ENCODE measurements at regions not wholly inside any gene's neighbourhood (a gene's known extent, or its start where the extent isn't known, plus 50 kb on each side); places are given as distances from the start of the nearest gene placed in this dataset.
"Not testable (repeated sequence)": the region's sequence is repeated elsewhere in the genome, so short reads cannot be mapped to it uniquely, and the experiment has no call there.

- Histone ChIP-seq H3K4me1 (ENCODE audit: control insufficient read depth, insufficient read depth, low read length) (no peaks in the 10 kb centered on the region), H3K4me3 (ENCODE audit: low read length) (no peak overlapping the region), H3K36me3 (ENCODE audit: control insufficient read depth, insufficient read depth, low read length, severe bottlenecking) (no peaks in the 10 kb centered on the region), H3K9ac (ENCODE audit: low read length) (no peak overlapping the region), H3K27me3 (replicated peaks; ENCODE audit: control insufficient read depth, insufficient read depth, low read length) (no peaks in the 10 kb centered on the region), H3K9me3 (ENCODE audit: control insufficient read depth, low read length) (no peaks in the 10 kb centered on the region)
- DNase-seq (ENCODE audit: low read depth) = no peak
Measured at GRCh38 chr17:53264730-53265129, 558.0 kb upstream of the KIF2B start.

DNA sequence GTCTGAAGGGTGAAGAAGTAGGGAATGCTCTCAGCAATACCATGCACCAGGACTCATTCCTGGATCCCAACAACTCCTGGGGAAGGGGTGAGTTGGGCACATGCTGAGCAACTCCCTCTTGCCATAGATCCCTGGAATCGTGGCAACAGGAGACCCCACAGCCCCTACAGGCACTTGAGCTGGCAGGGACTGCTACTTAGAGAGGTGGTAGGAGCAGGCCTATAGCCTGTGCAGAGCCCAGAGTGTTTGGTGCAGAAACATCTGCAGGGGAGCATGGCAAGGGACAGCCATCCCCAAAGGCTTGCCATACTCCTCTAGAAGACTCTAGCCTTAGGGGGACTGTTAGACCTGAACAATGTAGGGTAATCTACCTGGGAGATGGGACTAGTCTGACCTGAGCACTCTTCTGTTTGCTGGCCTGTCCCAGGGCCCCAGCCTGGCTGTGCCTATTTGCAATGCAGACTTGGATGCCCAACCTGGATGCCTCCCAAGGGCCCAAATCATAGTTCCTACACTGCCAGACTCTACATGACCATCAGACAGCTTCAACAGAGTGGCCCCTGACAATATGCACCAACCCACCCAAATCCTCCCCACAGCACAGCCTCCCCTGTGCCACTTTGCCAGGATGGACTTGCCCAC lies 568.6 kb upstream of the KIF2B start:
- H3K9me3 ChIP-seq (ENCODE audit: control insufficient read depth, low read length) = peaks cover 4% of the 10 kb centered on the region
- no peaks in the 10 kb centered on the region for H3K36me3 ChIP-seq (ENCODE audit: control insufficient read depth, insufficient read depth, low read length, severe bottlenecking)
- H3K4me3 ChIP-seq (ENCODE audit: low read length) = no peak overlapping the region

DNA sequence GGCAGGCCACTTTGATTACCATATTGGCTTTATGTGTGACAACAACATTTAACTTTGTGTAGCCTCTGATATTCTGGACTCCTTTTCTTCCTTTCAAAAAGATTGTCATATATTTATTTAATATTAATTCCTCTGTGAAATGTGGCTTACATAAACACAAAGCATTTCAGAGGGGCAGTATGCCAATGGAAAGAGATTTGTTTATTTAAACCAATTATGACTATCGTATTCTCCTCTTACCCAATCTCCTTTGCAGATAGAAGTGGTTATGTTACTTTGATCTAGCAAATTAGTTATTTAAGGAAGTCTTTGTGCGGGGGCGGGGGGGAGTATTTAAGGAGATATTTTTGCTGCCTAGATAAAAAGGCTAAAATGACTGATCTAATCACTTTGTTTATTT lies 573.7 kb upstream of the KIF2B start:
- H3K27me3 ChIP-seq (replicated peaks; ENCODE audit: control insufficient read depth, insufficient read depth, low read length) = no peaks in the 10 kb centered on the region
- H3K9me3 ChIP-seq (ENCODE audit: control insufficient read depth, low read length) = peaks cover 4% of the 10 kb centered on the region
- no peaks in the 10 kb centered on the region for H3K4me1 ChIP-seq (ENCODE audit: control insufficient read depth, insufficient read depth, low read length)
- H3K36me3 ChIP-seq (ENCODE audit: control insufficient read depth, insufficient read depth, low read length, severe bottlenecking) = no peaks in the 10 kb centered on the region
- DNase-seq (ENCODE audit: low read depth) = no peak
- no peak overlapping the region for H3K9ac ChIP-seq (ENCODE audit: low read length)
- no peak overlapping the region for H3K4me3 ChIP-seq (ENCODE audit: low read length)

More for the DNA sequence above, 568.6 kb upstream of the KIF2B start:
- H3K27me3 ChIP-seq (replicated peaks; ENCODE audit: control insufficient read depth, insufficient read depth, low read length) = no peaks in the 10 kb centered on the region
- no peak overlapping the region for H3K9ac ChIP-seq (ENCODE audit: low read length)
- no peak for DNase-seq (ENCODE audit: low read depth)
- no peaks in the 10 kb centered on the region for H3K4me1 ChIP-seq (ENCODE audit: control insufficient read depth, insufficient read depth, low read length)

- no peaks in the 10 kb centered on the region for H3K4me1 ChIP-seq (ENCODE audit: control insufficient read depth, insufficient read depth, low read length)
- no peak overlapping the region for H3K4me3 ChIP-seq (ENCODE audit: low read length)
- DNase-seq (ENCODE audit: low read depth) = no peak
Measured at GRCh38 chr17:53234138-53234537, 588.6 kb upstream of the KIF2B start.

DNA sequence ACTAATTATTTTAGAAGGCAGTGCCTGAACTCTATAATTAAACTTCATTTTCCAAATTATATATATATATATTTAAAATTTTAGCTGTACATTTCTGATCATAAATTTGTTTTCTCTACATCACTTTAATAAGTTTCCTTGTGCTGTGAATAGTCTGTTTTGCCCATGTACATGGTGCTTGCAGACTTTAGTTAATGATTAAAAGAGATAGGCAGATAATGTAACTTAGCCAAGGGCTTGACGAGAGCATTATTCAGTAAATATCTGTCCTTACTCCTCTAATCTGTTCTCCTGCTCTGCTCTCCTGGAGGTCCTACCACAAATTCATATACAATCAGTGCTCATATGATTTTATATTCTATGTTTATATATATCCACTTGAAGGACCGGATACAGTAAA lies 595.2 kb upstream of the KIF2B start:
- Histone ChIP-seq H3K9me3 (ENCODE audit: control insufficient read depth, low read length) (peaks cover 8% of the 10 kb centered on the region), H3K4me3 (ENCODE audit: low read length) (no peak overlapping the region), H3K4me1 (ENCODE audit: control insufficient read depth, insufficient read depth, low read length) (no peaks in the 10 kb centered on the region), H3K9ac (ENCODE audit: low read length) (no peak overlapping the region), H3K27me3 (replicated peaks; ENCODE audit: control insufficient read depth, insufficient read depth, low read length) (no peaks in the 10 kb centered on the region), H3K36me3 (ENCODE audit: control insufficient read depth, insufficient read depth, low read length, severe bottlenecking) (no peaks in the 10 kb centered on the region)
- no peak for DNase-seq (ENCODE audit: low read depth)

More at GRCh38 chr17:53234138-53234537, 588.6 kb upstream of the KIF2B start:
- Histone ChIP-seq H3K27me3 (replicated peaks; ENCODE audit: control insufficient read depth, insufficient read depth, low read length) (no peaks in the 10 kb centered on the region), H3K9me3 (ENCODE audit: control insufficient read depth, low read length) (peaks cover 20% of the 10 kb centered on the region), H3K9ac (ENCODE audit: low read length) (no peak overlapping the region), H3K36me3 (ENCODE audit: control insufficient read depth, insufficient read depth, low read length, severe bottlenecking) (no peaks in the 10 kb centered on the region)

DNA sequence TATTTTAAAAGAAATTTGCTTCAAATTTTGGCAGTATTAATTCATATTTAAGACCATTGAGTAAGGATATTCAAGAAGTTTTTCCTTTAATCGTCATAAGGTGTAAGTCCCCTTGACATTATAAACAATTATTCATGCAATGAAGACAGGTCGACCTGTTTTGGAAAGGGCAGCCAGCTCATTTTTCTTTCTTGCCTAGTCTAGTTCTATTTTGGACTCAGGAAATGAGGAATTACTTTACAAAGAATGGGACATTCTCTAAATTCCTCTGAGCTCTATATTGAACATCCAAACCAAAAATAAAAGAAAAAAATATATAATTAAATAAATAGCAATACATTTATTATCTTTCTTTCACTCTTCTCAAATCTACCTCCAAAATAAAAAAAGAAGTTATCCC lies 595.6 kb upstream of the KIF2B start:
- H3K9ac ChIP-seq (ENCODE audit: low read length) = no peak overlapping the region

GRCh38 chr17:53219821-53220220 lies 602.9 kb upstream of the KIF2B start:
- no peak overlapping the region for H3K4me3 ChIP-seq (ENCODE audit: low read length)
- peaks cover 5% of the 10 kb centered on the region for H3K9me3 ChIP-seq (ENCODE audit: control insufficient read depth, low read length)
- H3K4me1 ChIP-seq (ENCODE audit: control insufficient read depth, insufficient read depth, low read length) = no peaks in the 10 kb centered on the region
- no peak overlapping the region for H3K9ac ChIP-seq (ENCODE audit: low read length)
- no peak for DNase-seq (ENCODE audit: low read depth)
- no peaks in the 10 kb centered on the region for H3K36me3 ChIP-seq (ENCODE audit: control insufficient read depth, insufficient read depth, low read length, severe bottlenecking)
- no peaks in the 10 kb centered on the region for H3K27me3 ChIP-seq (replicated peaks; ENCODE audit: control insufficient read depth, insufficient read depth, low read length)

More for the DNA sequence above, 595.6 kb upstream of the KIF2B start:
- no peak for DNase-seq (ENCODE audit: low read depth)
- no peak overlapping the region for H3K4me3 ChIP-seq (ENCODE audit: low read length)
- H3K36me3 ChIP-seq (ENCODE audit: control insufficient read depth, insufficient read depth, low read length, severe bottlenecking) = no peaks in the 10 kb centered on the region
- H3K27me3 ChIP-seq (replicated peaks; ENCODE audit: control insufficient read depth, insufficient read depth, low read length) = no peaks in the 10 kb centered on the region
- peaks cover 5% of the 10 kb centered on the region for H3K9me3 ChIP-seq (ENCODE audit: control insufficient read depth, low read length)
- H3K4me1 ChIP-seq (ENCODE audit: control insufficient read depth, insufficient read depth, low read length) = no peaks in the 10 kb centered on the region

DNA sequence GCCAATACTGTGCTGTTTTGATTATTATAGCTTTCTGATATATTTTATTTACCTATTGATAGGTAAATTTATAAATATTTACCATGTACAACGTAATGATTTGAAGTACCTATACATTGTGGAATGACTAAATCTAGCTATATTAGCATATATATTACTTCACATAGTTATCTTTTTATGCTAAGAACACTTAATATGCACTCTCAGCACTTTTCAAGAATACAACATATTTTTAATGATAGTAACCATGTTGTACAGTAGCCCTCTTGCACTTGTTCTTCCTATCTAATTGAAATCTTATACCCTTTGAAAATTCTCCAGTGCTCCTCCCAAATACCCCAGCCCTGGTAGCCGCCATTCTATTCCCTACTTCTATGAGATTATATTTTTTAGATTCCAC lies 604.0 kb upstream of the KIF2B start:
- Histone ChIP-seq H3K9ac (ENCODE audit: low read length) (no peak overlapping the region), H3K4me3 (ENCODE audit: low read length) (no peak overlapping the region), H3K36me3 (ENCODE audit: control insufficient read depth, insufficient read depth, low read length, severe bottlenecking) (no peaks in the 10 kb centered on the region), H3K9me3 (ENCODE audit: control insufficient read depth, low read length) (peaks cover 5% of the 10 kb centered on the region), H3K4me1 (ENCODE audit: control insufficient read depth, insufficient read depth, low read length) (no peaks in the 10 kb centered on the region), H3K27me3 (replicated peaks; ENCODE audit: control insufficient read depth, insufficient read depth, low read length) (no peaks in the 10 kb centered on the region)
- DNase-seq (ENCODE audit: low read depth) = no peak

DNA sequence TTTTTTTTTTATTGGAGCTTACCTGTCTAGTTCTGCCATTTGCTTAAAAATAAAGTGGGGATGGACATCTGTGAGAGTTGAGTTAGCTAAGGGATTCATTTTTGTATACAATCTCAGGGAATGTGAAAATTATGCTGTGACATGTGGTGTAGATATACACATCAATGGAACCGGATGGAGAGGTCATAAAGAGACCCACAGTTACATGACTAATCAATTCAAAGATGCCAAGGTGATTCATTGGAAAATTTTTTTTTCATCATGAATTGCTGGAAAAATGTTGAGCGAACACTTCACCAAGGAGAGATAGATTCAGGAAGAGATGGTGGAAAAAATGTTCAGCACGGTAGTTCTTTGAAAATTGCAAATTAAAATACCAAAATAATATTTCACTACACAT lies 605.4 kb upstream of the KIF2B start:
- H3K36me3 ChIP-seq (ENCODE audit: control insufficient read depth, insufficient read depth, low read length, severe bottlenecking) = no peaks in the 10 kb centered on the region
- H3K4me1 ChIP-seq (ENCODE audit: control insufficient read depth, insufficient read depth, low read length) = no peaks in the 10 kb centered on the region
- H3K27me3 ChIP-seq (replicated peaks; ENCODE audit: control insufficient read depth, insufficient read depth, low read length) = no peaks in the 10 kb centered on the region
- no peak overlapping the region for H3K9ac ChIP-seq (ENCODE audit: low read length)
- H3K4me3 ChIP-seq (ENCODE audit: low read length) = no peak overlapping the region
- peaks cover 5% of the 10 kb centered on the region for H3K9me3 ChIP-seq (ENCODE audit: control insufficient read depth, low read length)
- DNase-seq (ENCODE audit: low read depth) = no peak

DNA sequence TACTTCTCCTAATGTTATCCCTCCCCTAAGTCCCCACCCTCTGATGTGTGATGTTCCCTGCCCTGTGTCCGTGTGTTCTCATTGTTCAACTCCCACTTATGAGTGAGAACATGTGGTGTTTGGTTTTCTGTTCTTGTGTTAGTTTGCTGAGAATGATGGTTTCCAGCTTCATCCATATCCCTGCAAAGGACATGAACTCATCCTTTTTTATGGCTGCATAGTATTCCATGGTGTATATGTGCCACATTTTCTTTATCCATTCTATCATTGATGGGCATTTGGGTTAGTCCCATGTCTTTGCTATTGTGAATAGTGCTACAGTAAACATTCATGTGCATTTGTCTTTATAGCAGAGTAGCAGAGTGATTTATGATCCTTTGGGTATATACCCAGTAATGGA lies 613.8 kb upstream of the KIF2B start:
- not testable (repeated sequence) for H3K9me3 ChIP-seq (ENCODE audit: control insufficient read depth, low read length); H3K4me3 ChIP-seq (ENCODE audit: low read length); H3K36me3 ChIP-seq (ENCODE audit: control insufficient read depth, insufficient read depth, low read length, severe bottlenecking); H3K9ac ChIP-seq (ENCODE audit: low read length); DNase-seq (ENCODE audit: low read depth); H3K27me3 ChIP-seq (replicated peaks; ENCODE audit: control insufficient read depth, insufficient read depth, low read length); H3K4me1 ChIP-seq (ENCODE audit: control insufficient read depth, insufficient read depth, low read length)

- Histone ChIP-seq H3K9ac (ENCODE audit: low read length) (no peak overlapping the region), H3K4me3 (ENCODE audit: low read length) (no peak overlapping the region), H3K36me3 (ENCODE audit: control insufficient read depth, insufficient read depth, low read length, severe bottlenecking) (no peaks in the 10 kb centered on the region), H3K4me1 (ENCODE audit: control insufficient read depth, insufficient read depth, low read length) (no peaks in the 10 kb centered on the region), H3K27me3 (replicated peaks; ENCODE audit: control insufficient read depth, insufficient read depth, low read length) (no peaks in the 10 kb centered on the region), H3K9me3 (ENCODE audit: control insufficient read depth, low read length) (no peaks in the 10 kb centered on the region)
- DNase-seq (ENCODE audit: low read depth) = no peak
Measured at GRCh38 chr17:53193044-53193443, 629.7 kb upstream of the KIF2B start.

- Histone ChIP-seq H3K4me3 (ENCODE audit: low read length) (no peak overlapping the region), H3K27me3 (replicated peaks; ENCODE audit: control insufficient read depth, insufficient read depth, low read length) (no peaks in the 10 kb centered on the region), H3K9ac (ENCODE audit: low read length) (no peak overlapping the region), H3K36me3 (ENCODE audit: control insufficient read depth, insufficient read depth, low read length, severe bottlenecking) (no peaks in the 10 kb centered on the region), H3K4me1 (ENCODE audit: control insufficient read depth, insufficient read depth, low read length) (no peaks in the 10 kb centered on the region), H3K9me3 (ENCODE audit: control insufficient read depth, low read length) (no peaks in the 10 kb centered on the region)
- DNase-seq (ENCODE audit: low read depth) = no peak
Measured at GRCh38 chr17:53191878-53192277, 630.8 kb upstream of the KIF2B start.
